ENCODE measurements at regions not wholly inside any gene's neighbourhood (a gene's known extent, or its start where the extent isn't known, plus 50 kb on each side); places are given as distances from the start of the nearest gene placed in this dataset.

- no peak for DNase-seq (ENCODE audit: extremely low spot score)
- ChIA-PET CTCF (no interaction called here), POLR2A (no interaction called here)
- TF ChIP-seq, protein P1, sequence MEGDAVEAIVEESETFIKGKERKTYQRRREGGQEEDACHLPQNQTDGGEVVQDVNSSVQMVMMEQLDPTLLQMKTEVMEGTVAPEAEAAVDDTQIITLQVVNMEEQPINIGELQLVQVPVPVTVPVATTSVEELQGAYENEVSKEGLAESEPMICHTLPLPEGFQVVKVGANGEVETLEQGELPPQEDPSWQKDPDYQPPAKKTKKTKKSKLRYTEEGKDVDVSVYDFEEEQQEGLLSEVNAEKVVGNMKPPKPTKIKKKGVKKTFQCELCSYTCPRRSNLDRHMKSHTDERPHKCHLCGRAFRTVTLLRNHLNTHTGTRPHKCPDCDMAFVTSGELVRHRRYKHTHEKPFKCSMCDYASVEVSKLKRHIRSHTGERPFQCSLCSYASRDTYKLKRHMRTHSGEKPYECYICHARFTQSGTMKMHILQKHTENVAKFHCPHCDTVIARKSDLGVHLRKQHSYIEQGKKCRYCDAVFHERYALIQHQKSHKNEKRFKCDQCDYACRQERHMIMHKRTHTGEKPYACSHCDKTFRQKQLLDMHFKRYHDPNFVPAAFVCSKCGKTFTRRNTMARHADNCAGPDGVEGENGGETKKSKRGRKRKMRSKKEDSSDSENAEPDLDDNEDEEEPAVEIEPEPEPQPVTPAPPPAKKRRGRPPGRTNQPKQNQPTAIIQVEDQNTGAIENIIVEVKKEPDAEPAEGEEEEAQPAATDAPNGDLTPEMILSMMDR (IDR thresholded peaks at IDR 0.05; ENCODE audit: control extremely low read depth, extremely low read depth, low read depth, missing control alignments) = no peak
Observed at GRCh38 chr16:49060728-49061127, 220.9 kb downstream of the CBLN1 start.

DNA sequence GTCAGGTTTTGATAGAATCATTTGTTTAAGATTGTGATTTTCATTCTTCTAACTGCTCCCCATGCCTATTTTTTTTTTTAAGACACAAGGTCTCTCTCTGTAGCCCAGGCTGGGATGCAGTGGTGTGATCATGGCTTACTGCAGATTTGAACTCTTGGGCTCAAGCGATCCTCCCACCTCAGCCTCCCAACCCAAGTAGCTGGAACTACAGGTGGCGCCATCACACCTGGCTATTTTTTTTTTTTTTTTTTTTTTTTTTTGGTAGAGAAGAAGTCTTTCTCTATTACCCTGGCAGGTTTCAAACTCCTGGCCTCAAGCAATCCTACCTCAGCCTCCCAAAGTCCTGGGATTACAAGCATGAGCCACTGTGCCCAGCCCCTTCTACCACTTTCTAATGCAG, 223.3 kb downstream of the CBLN1 start:
- no peak for DNase-seq (ENCODE audit: extremely low spot score)
- POLR2A ChIA-PET = no interaction called here
- TF ChIP-seq, protein P1 (IDR thresholded peaks at IDR 0.05; ENCODE audit: control extremely low read depth, extremely low read depth, low read depth, missing control alignments) = no peak
- CTCF ChIA-PET = interaction anchor here (1.1 kb wide), 1 partner anchor 31 kb away, joined by 3 read pairs; no protein-coding TSS in a partner anchor

- TF ChIP-seq, protein P1 (IDR thresholded peaks at IDR 0.05; ENCODE audit: control extremely low read depth, extremely low read depth, low read depth, missing control alignments) = no peak
- POLR2A ChIA-PET = no interaction called here
- CTCF ChIA-PET = interaction anchor here (1.1 kb wide), 1 partner anchor 32 kb away, joined by 3 read pairs; no protein-coding TSS in a partner anchor
- DNase-seq (ENCODE audit: extremely low spot score) = no peak
Observed at GRCh38 chr16:49057936-49058335, 223.7 kb downstream of the CBLN1 start.

DNA sequence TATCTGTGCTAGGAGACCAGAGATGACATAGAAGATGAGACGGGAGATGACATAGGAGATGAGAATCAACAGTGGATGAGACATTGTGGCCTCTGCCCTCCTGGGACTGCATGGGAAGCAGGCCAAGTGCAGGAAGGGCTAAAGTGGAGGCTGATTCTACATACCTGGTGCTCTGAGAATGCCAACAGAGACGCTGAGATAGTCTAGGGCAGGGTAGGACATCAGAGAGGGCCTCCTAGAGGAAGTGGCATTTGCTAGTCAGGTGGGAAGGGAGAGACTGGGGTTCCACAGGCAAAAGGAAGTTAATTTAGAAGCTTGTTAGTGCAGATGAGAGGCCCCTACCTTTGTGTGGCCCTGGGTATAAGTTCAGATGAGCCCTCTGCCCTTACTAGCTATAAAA, 224.2 kb downstream of the CBLN1 start:
- no peak for DNase-seq (ENCODE audit: extremely low spot score)
- TF ChIP-seq, protein P1 (IDR thresholded peaks at IDR 0.05; ENCODE audit: control extremely low read depth, extremely low read depth, low read depth, missing control alignments) = no peak
- ChIA-PET POLR2A (no interaction called here), CTCF (no interaction called here)

DNA sequence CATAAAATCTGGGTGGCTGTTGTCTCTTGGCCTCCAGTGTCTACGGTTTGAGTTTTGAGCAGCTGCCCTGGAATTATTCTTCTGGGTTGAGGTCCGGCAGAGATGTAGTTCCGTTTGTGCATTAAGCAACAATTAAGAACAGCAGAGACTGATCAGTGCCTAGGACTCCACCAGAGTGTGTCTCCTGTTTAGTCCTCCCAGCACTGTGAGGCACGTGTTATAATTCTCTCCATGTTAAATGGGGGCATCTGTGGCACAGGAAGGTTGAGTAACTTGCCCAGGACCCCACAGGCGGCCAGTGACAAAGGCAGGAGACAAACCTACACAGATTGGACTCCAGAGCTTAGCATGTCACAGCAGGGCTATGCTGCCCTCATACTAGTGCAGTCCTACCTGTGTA, 225.1 kb downstream of the CBLN1 start:
- TF ChIP-seq, protein P1 (IDR thresholded peaks at IDR 0.05; ENCODE audit: control extremely low read depth, extremely low read depth, low read depth, missing control alignments) = no peak
- ChIA-PET CTCF (interaction anchor here (0.9 kb wide), 1 partner anchor 13 kb away, joined by 3 read pairs; no protein-coding TSS in a partner anchor), POLR2A (no interaction called here)
- DNase-seq (ENCODE audit: extremely low spot score) = no peak

DNA sequence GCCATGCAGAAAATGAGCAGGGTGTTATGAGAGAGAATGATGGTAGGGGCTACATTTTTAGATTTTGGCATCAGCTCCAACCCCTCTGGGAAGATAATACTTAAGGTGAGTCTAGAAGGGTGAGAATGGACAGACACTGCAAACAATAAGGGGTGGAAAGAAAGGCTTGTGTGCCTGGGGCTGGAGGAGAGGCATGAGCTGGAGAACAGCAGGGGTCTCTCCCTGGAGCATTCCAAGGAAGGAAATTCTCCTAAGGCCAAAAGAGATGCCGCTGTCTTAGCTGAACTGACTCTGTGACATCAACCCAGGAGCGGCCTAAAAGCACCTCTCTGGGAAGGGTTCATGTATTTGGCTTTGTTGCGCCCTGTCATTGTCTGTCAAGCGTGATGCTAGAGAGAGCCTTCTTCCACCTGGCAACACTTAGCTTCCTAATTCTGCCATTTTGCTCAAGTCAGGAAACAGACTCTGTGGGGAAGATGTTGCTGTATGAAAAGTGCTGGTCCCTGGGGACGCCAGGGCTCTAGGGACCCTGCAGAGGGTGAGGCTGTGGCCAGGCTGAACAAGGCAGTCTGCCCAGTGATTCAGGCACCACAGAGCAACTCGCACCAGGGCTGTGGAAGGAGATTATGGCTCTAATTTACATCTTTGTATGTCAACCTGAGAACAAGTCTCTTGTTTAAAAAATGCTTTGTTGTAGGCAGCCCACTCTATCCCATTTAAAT, 225.7 kb downstream of the CBLN1 start:
- ChIA-PET POLR2A (no interaction called here), CTCF (interaction anchor here (0.9 kb wide), 1 partner anchor 12 kb away, joined by 3 read pairs; no protein-coding TSS in a partner anchor)
- no peak for DNase-seq (ENCODE audit: extremely low spot score)
- TF ChIP-seq, protein P1 (IDR thresholded peaks at IDR 0.05; ENCODE audit: control extremely low read depth, extremely low read depth, low read depth, missing control alignments) = no peak
